ENCODE measurements at regions not wholly inside any gene's neighbourhood (a gene's known extent, or its start where the extent isn't known, plus 50 kb on each side); places are given as distances from the start of the nearest gene placed in this dataset.

GRCh38 chr11:16685914-16686313 lies 52.5 kb upstream of the C11orf58 start:
- no peak for DNase-seq

- no peak for DNase-seq
Measured at GRCh38 chr11:16678466-16679116, 59.9 kb upstream of the C11orf58 start.

GRCh38 chr11:16669799-16670415 lies 68.5 kb upstream of the C11orf58 start:
- no peak for DNase-seq

- DNase-seq, result peak; percentile 62
Measured at GRCh38 chr11:16632295-16633200, 105.9 kb upstream of the C11orf58 start.

GRCh38 chr11:16630651-16631050 lies 107.8 kb upstream of the C11orf58 start:
- DNase-seq, result no peak

DNA sequence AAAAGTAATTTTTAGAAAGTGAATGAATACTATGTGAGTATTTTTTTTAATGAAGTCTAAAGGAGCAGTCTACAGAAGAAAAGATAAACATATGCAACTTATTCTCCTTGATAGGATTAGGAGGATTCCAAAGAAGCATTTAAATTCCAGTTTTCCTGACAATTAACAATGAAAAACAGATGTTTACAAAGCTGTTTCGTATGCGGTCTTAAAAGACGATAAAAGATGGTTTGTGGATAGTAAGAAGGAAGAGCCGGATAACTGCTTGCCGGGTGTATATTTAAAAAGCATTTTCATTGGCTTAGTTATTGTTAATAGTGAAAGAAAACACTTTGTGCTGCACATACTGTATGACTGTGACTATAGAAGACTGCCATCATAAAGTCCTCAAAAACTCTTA lies 120.0 kb upstream of the C11orf58 start:
- DNase-seq, result no peak

- DNase-seq, result no peak
Measured at GRCh38 chr11:16615480-16615879, 123.0 kb upstream of the C11orf58 start.

DNA sequence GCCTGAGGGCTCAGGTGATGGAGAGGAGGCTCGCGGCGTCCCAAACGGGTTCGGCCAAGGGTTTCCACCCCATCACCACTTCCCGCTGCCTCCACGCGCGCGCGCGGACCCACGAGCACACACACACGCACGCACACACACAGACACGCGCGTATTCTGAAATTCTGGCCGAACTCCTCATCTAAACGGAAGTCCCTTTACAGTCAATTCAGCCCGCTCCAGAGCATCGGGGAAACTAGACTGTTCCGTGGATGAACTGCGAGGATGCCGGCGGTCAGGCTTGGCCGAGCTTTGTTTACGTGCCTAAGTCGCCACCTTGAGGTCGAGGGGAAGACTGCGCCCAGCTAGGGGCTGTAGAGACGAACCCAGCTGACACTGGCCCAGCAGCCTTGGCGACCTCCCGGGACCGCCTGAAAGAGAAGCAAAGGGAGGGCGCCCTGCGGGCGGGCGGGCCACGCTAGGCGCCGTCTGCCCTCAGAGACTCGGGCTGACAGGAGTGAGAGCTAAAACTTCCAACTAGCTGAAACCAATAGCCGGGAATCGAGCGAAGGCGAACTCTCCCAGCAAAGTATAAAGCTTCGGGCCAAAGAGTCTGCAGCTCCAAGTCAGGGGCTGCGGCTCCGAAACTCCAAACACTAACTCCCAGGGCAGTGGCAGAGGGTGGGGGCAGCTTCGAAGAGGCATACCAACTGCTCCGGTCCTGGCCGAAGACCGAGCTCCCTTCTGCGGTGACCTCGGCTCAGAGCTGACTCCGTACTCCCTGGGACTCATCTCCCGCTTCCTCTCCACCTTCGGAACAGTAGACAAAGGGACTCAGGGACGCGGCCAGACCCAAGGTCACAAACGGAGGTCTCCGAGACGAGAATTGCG lies 124.7 kb upstream of the C11orf58 start:
- peak; percentile 91 for DNase-seq

DNA sequence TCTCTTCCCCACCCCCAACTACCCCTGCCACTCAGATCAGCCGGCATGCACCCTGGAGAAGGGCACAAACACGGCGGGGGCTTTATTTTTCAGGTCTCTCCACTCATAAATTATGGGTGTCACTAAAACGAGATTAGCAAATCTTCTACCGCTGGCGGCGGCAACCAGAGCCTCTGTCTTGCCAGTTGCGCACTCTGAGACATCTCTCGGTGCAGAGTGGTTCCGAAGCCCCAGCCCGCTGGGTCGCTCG lies 125.3 kb upstream of the C11orf58 start:
- DNase-seq, result no peak

- DNase-seq, result no peak
Measured at GRCh38 chr11:16612566-16613261, 125.7 kb upstream of the C11orf58 start.

DNA sequence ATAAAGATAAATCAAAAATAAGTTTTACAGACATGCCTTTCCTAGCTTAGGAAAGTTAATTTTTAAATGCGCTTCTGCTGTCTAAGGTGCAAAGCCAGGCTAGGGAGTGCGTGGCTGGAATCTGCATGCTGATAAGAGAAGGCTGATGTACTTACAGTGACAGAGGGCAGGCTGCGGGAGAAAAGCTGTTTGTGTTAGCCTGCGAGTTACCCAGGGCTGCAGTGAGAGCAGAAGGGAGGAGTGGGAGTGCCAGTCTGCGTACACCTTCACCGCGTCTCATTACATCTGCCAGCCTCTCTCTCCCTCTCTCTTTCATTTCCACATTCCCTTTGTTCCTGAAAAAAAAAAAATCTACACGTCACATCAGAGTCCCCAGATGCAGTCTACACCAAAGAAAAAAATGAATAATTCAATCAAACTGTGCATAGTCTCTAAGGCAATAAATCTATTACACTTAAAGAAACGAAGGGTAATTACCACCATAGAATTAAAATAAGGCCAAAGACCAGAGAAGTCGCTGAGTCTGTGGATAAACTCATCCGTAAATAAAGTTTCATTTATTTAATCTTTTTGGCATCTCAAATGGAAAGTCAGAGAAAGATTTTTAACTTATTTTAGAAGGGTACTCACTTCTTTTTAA lies 126.4 kb upstream of the C11orf58 start:
- DNase-seq, result peak; percentile 39

GRCh38 chr11:16611401-16611921 lies 127.0 kb upstream of the C11orf58 start:
- no peak for DNase-seq

GRCh38 chr11:16610738-16611388 lies 127.6 kb upstream of the C11orf58 start:
- DNase-seq, result no peak

DNA sequence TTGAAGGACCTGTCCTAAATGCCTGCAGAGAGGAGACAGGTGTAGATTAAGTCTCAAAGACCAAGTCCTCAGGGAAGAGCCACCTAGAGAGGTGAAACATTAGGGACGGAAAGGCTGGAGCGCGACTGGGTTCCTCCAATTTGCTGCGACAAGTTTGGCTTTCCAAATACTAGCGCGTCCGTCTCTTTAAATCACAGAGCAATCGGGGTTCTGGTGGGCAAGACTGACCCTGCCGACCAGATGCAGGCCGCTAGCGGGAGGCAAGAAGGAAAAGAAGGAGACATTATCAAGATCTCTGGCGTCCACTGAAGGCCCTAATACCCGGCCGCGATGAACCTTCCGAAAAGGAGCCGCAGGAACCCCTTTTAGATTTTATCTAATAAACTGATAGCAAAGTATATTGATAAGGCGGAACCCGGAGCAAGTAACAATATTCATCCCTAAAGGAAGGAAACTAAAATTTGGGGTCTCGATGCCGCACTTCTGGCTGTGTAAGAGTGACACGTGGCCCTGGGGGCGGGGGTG lies 128.2 kb upstream of the C11orf58 start:
- DNase-seq, result no peak

DNA sequence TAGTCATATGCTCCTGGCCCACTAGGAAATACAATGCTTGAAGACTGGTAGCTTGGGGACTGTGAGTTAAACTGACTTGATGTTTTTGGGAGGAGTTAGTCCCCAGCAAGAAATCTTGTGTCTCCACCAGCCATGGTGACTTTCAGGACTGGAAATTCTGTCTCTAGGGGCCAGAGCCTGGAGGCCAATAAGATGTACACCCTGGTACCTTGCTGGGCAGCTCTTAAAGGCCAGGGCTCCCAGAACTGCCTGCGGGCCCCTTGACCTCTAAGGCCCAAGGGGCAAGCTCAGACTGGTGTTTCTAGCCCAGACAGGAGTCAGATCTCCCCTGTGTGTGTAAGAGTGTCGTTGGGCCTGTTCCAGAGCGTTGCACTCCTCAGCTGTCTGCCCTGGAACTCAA lies 128.7 kb upstream of the C11orf58 start:
- DNase-seq, result no peak

DNA sequence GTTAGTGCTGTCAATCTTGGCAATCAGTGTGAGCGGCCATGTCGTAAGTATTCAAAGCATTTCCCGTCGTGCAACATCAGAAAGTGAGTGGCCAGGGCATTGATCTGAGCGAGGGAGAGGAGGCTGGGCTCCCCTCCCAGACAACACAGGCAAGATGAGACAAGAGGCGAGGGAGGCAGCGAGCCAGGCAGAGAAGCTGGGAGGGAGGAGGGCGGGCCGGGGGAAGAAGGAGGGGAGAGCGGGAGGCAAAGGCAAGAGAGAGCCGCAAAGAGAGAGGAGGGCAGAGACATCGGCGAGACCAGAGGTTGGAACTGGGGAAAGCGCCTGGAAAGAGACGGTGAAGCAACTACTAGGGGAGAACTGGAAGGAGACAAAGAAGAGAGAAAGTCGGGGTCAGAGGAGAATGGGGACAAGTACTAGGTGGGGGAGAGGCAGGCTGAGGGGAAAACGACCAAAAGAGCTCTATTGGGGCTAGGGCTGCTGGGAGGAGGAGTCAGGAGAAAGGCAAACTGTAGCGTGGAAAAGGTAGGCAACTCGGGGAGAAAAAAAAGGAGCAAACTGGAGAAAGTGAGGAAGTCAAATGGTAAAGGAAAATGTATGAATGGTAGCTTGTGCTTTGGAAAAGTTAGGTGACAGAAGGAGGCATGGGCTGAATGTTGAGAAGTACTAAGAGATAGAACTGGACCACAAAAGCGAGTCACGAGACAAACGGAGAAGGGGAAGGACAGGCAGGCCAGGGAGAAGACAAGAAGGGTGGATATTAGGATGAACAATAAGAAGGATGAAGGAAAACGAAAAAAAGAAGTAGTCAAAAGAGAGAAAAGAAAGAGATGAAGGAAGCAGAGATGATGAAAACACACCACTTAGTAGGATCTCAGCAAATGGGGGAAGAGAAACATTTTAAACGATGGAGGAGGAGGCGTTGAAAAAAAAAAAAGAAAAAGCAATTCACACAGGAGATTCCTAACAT lies 130.5 kb upstream of the C11orf58 start:
- DNase-seq, result peak; percentile 39

- DNase-seq, result no peak
Measured at GRCh38 chr11:16606784-16607674, 131.4 kb upstream of the C11orf58 start.
